ENCODE measurements at regions not wholly inside any gene's neighbourhood (a gene's known extent, or its start where the extent isn't known, plus 50 kb on each side); places are given as distances from the start of the nearest gene placed in this dataset.

GRCh38 chr22:47724751-47725150 is 962.3 kb downstream of the TBC1D22A start:
- TF ChIP-seq ZFP30 (CRISPR knock-in tag; IDR thresholded peaks at IDR 0.05) (no peak), CSDC2 (CRISPR knock-in tag; IDR thresholded peaks at IDR 0.05) (no peak), CREB5 (CRISPR knock-in tag; IDR thresholded peaks at IDR 0.05; ENCODE audit: low read depth) (no peak), POU6F1 (CRISPR knock-in tag; IDR thresholded peaks at IDR 0.05; ENCODE audit: borderline replicate concordance, low read depth) (no peak), ZC3H10 (CRISPR knock-in tag; IDR thresholded peaks at IDR 0.05) (no peak), PPARA (CRISPR knock-in tag; IDR thresholded peaks at IDR 0.05; ENCODE audit: borderline replicate concordance) (no peak), OSR1 (CRISPR knock-in tag; IDR thresholded peaks at IDR 0.05) (no peak), ZNF70 (CRISPR knock-in tag; IDR thresholded peaks at IDR 0.05) (no peak), TCF4 (CRISPR knock-in tag; IDR thresholded peaks at IDR 0.05; ENCODE audit: borderline replicate concordance) (no peak), BACH2 (CRISPR knock-in tag; IDR thresholded peaks at IDR 0.05; ENCODE audit: borderline replicate concordance) (no peak), ESRRG (CRISPR knock-in tag; IDR thresholded peaks at IDR 0.05) (no peak), RARB (CRISPR knock-in tag; IDR thresholded peaks at IDR 0.05) (no peak), ZFP3 (CRISPR knock-in tag; IDR thresholded peaks at IDR 0.05) (no peak), ZNF8 (CRISPR knock-in tag; IDR thresholded peaks at IDR 0.05) (no peak), TSHZ2 (CRISPR knock-in tag; IDR thresholded peaks at IDR 0.05) (no peak), ISL1 (CRISPR knock-in tag; IDR thresholded peaks at IDR 0.05) (no peak), TOX (CRISPR knock-in tag; IDR thresholded peaks at IDR 0.05; ENCODE audit: borderline replicate concordance) (no peak), CSRNP3 (CRISPR knock-in tag; IDR thresholded peaks at IDR 0.05) (no peak), ARNTL (CRISPR knock-in tag; IDR thresholded peaks at IDR 0.05; ENCODE audit: borderline replicate concordance, low read depth) (no peak), ZNF565 (CRISPR knock-in tag; conservative IDR thresholded peaks at IDR 0.05; ENCODE audit: low read depth) (no peak)
- no peak for ATAC-seq

- TF ChIP-seq CREB5 (CRISPR knock-in tag; IDR thresholded peaks at IDR 0.05; ENCODE audit: low read depth), result no peak
- TF ChIP-seq ZFP3 (CRISPR knock-in tag; IDR thresholded peaks at IDR 0.05), result no peak
- no peak for TF ChIP-seq OSR1 (CRISPR knock-in tag; IDR thresholded peaks at IDR 0.05)
- TF ChIP-seq TCF4 (CRISPR knock-in tag; IDR thresholded peaks at IDR 0.05; ENCODE audit: borderline replicate concordance), result no peak
- TF ChIP-seq ISL1 (CRISPR knock-in tag; IDR thresholded peaks at IDR 0.05), result no peak
- no peak for TF ChIP-seq POU6F1 (CRISPR knock-in tag; IDR thresholded peaks at IDR 0.05; ENCODE audit: borderline replicate concordance, low read depth)
- no peak for TF ChIP-seq ZNF565 (CRISPR knock-in tag; conservative IDR thresholded peaks at IDR 0.05; ENCODE audit: low read depth)
- no peak for TF ChIP-seq GLIS3 (CRISPR knock-in tag; IDR thresholded peaks at IDR 0.05)
- no peak for TF ChIP-seq ZNF70 (CRISPR knock-in tag; IDR thresholded peaks at IDR 0.05)
- TF ChIP-seq CSRNP3 (CRISPR knock-in tag; IDR thresholded peaks at IDR 0.05), result no peak
- no peak for TF ChIP-seq ZFP30 (CRISPR knock-in tag; IDR thresholded peaks at IDR 0.05)
- TF ChIP-seq PPARA (CRISPR knock-in tag; IDR thresholded peaks at IDR 0.05; ENCODE audit: borderline replicate concordance), result no peak
- TF ChIP-seq PATZ1 (CRISPR knock-in tag; IDR thresholded peaks at IDR 0.05; ENCODE audit: borderline replicate concordance), result no peak
- TF ChIP-seq ESRRG (CRISPR knock-in tag; IDR thresholded peaks at IDR 0.05), result no peak
- TF ChIP-seq SNAI2 (CRISPR knock-in tag; IDR thresholded peaks at IDR 0.05), result no peak
- TF ChIP-seq RARB (CRISPR knock-in tag; IDR thresholded peaks at IDR 0.05), result no peak
- no peak for TF ChIP-seq TOX (CRISPR knock-in tag; IDR thresholded peaks at IDR 0.05; ENCODE audit: borderline replicate concordance)
- ATAC-seq, result no peak
Observed at GRCh38 chr22:47724030-47724429, 961.6 kb downstream of the TBC1D22A start.

All from SK-N-SH treated with all-trans-retinoic acid at 6 μM for 48 hours (cell line).